Heart right ventricle (tissue), 16 donors: ENCODE measurements at regions not wholly inside any gene's neighbourhood (a gene's known extent, or its start where the extent isn't known, plus 50 kb on each side); places are given as distances from the start of the nearest gene placed in this dataset.

Experiments used
- ATAC-seq, 8 donors: fragments of 200-7000 bp; cut with Tn5 transposase; one replicate each; pipeline ENCODE4 v1.9.1; 2020; ENCODE audit warnings: mild to moderate bottlenecking in 8 of 8, moderate library complexity in 8 of 8, moderate number of reproducible peaks in 1 of 8
- DNase-seq, 2 donors: peaks; one replicate each; pipeline ENCODE4 v3.0.0-alpha.2; 2020
- H3K27ac ChIP-seq, 10 donors: fragments of 200-600 bp; sonication (generic) in 2 of 10; one replicate each; pipeline versions ENCODE4 v1.5.0 to v1.8.0; 2020 to 2022; ENCODE audit warnings: mild to moderate bottlenecking in 3 of 10
- H3K27me3 ChIP-seq, 7 donors: fragments of 200-600 bp; one replicate each; pipeline ENCODE4 v1.8.0; 2021 to 2022; ENCODE audit warnings: mild to moderate bottlenecking in 2 of 7
- H3K36me3 ChIP-seq, 9 donors: fragments of 200-600 bp; sonication (generic) in 1 of 9; one replicate each; pipeline versions ENCODE4 v1.5.0 to v1.8.0; 2020 to 2022; ENCODE audit warnings: mild to moderate bottlenecking in 2 of 9
- H3K4me1 ChIP-seq, 9 donors: fragments of 200-600 bp; sonication (generic) in 1 of 9; one replicate each; pipeline versions ENCODE4 v1.5.0 to v1.8.0; 2020 to 2022; ENCODE audit warnings: mild to moderate bottlenecking in 4 of 9
- H3K4me3 ChIP-seq, 10 donors: fragments of 200-600 bp; sonication (generic) in 2 of 10; one replicate each; pipeline versions ENCODE4 v1.5.0 to v1.8.0; 2020 to 2022; ENCODE audit warnings: mild to moderate bottlenecking in 7 of 10, moderate library complexity in 2 of 10
- H3K9me3 ChIP-seq, 11 donors: fragments of 200-600 bp in 10 of 11; sonication (generic) in 2 of 11; one replicate each; pipeline versions ENCODE4 v1.5.0 to v1.8.0; 2013 to 2022; ENCODE audit warnings: mild to moderate bottlenecking in 2 of 11, control low read depth in 1 of 11, moderate library complexity in 1 of 11
- WGBS, 2 donors: extraction: QIAGEN DNeasy Blood & Tissue Kit; methylation state at CpG; one replicate each; pipeline ENCODE4 v1.1.7; 2013; ENCODE audit warnings: inconsistent platforms in 1 of 2; 5-methylcytosine and 5-hydroxymethylcytosine counted together
- intact Hi-C, 10 donors: fragments of 100-400 bp; cut with DNase I; formaldehyde crosslinking; loops; one replicate each; pipeline versions ENCODE4 v1.11.1 to v1.14.2; 2022
- TF ChIP-seq, protein P1 (sequence below), 9 donors: fragments of 200-600 bp; sonication (generic) in 2 of 9; IDR thresholded peaks; one replicate each; pipeline versions ENCODE4 v1.5.0 to v1.8.0; 2021 to 2022; ENCODE audit warnings: antibody characterized with exemption in 9 of 9, mild to moderate bottlenecking in 5 of 9, moderate library complexity in 1 of 9
- donor health status: Arrhythmogenic right ventricular cardiomyopathy.
- donor health status: ischemic (EF 13 %, LVEDD 7.1; RV severe dilation, severe dysfunction).
- donor health status: healthy with polysubstance abuse.
- donor health status: DM: no; HTN: yes; CAD: no.
- donor health status: DM: no; HTN: no; CAD: no.
- donor health status: ischemic (EF 25% LVEDD 6.9; RV normal size, moderate dysfunction).
- donor health status: ischemic (EF 25% LVEDD 5.7; RV mildly dilated, moderate dysfunction).
- donor health status: healthy.
- donor health status: DM: yes; HTN: yes; CAD: no.
- donor health status: Ischemic cardiomyopathy.
- donor health status: ischemic (EF 35%, LVEDD 5.7; RV mildly dilated, moderate dysfunction).
- donor health status: nonischemic (EF 11% LVEDD 7.7; RV severe dilation, severe dysfunction).
- donor health status: DM: yes; HTN: yes; CAD: no.
- donor health status: PGD.
- donor health status: ischemic (EF 29% LVEDD 5.4; RV normal size, mild dysfunction).
- donor health status: nonischemic (EF 23%, LVEDD 6.1; RV moderate dilation, normal function).

DNA sequence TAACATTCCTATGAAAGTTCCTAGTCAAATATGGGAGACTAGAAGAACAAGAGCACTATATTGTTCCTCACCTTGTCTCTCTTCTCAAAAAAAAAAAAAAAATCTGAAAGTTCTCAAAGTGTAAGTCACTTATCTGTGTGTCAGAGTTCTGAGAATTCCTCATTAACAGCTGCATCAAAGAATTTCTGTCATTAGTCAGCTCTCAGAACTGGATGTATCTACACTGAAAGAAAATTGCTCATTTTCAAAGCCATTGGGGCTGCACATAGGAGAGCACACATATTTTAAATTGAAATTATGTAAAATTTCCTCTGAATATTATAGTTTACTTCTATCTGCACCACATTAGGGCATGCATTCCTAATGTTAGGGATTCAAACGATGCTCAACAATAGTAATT is 99.5 kb upstream of the FTMT start:
- no peaks in the 10 kb centered on the region for H3K9me3 ChIP-seq
- ATAC-seq (no peak), DNase-seq (no peak)
- intact Hi-C loops = no loop called here
- H3K4me3 ChIP-seq = no peak overlapping the region
- H3K27me3 ChIP-seq = no peaks in the 10 kb centered on the region
- TF ChIP-seq, protein P1, sequence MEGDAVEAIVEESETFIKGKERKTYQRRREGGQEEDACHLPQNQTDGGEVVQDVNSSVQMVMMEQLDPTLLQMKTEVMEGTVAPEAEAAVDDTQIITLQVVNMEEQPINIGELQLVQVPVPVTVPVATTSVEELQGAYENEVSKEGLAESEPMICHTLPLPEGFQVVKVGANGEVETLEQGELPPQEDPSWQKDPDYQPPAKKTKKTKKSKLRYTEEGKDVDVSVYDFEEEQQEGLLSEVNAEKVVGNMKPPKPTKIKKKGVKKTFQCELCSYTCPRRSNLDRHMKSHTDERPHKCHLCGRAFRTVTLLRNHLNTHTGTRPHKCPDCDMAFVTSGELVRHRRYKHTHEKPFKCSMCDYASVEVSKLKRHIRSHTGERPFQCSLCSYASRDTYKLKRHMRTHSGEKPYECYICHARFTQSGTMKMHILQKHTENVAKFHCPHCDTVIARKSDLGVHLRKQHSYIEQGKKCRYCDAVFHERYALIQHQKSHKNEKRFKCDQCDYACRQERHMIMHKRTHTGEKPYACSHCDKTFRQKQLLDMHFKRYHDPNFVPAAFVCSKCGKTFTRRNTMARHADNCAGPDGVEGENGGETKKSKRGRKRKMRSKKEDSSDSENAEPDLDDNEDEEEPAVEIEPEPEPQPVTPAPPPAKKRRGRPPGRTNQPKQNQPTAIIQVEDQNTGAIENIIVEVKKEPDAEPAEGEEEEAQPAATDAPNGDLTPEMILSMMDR (IDR thresholded peaks at IDR 0.05) = no peak
- no peaks in the 10 kb centered on the region for H3K4me1 ChIP-seq
- no peak overlapping the region for H3K27ac ChIP-seq
- H3K36me3 ChIP-seq = no peaks in the 10 kb centered on the region
- WGBS, 2 donors = 86 to 91% methylated on average over 1 of the region's 1 CpG

DNA sequence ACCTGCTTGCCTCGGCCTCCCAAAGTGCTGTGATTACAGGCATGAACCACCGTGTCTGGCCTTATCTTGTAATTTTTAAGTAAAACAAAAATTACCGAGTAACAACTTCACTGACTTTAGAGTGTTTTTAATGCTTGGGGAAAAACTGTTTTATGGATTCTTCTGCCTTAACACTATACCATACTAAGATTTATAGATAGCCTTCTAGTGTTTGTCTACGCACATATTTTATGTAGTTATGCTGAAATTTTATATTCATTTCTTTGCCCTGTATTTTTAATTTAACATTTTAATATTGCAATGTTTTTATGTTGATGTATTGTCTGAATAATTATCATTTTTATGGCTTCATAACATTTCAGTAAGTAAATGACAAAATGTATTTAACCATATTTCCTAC is 96.4 kb upstream of the FTMT start:
- Histone ChIP-seq H3K4me1 (no peaks in the 10 kb centered on the region), H3K27ac (no peak overlapping the region), H3K4me3 (no peak overlapping the region), H3K27me3 (no peaks in the 10 kb centered on the region), H3K9me3 (no peaks in the 10 kb centered on the region), H3K36me3 (no peaks in the 10 kb centered on the region)
- TF ChIP-seq, protein P1 (IDR thresholded peaks at IDR 0.05) = no peak
- intact Hi-C loops = no loop called here
- DNase-seq = no peak
- 75 to 82% methylated on average over 4 of the region's 4 CpGs for WGBS, 2 donors
- ATAC-seq = no peak

DNA sequence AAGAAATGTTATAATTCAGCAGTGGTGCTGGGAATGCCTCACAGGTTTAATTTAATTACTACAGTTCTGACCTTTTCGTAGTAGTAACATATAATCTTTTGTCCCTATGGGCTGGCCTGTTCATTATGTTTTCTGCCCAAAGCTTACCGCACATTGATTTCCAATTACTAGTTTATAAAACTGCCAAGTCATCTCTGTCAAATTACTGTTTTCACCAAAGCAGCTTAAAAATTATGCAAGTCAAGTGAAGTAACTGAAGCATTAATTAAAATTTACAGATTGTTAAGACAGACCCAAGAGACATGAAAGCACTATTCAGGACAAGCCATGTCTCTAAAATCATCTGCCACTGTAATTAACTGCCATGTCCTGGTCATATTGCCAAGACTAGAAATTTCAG is 93.9 kb upstream of the FTMT start:
- no peaks in the 10 kb centered on the region for H3K36me3 ChIP-seq
- no peak for ATAC-seq
- no peaks in the 10 kb centered on the region for H3K27me3 ChIP-seq
- no peak for DNase-seq
- H3K9me3 ChIP-seq = no peaks in the 10 kb centered on the region
- H3K4me1 ChIP-seq = no peaks in the 10 kb centered on the region
- intact Hi-C loops = no loop called here
- no peak overlapping the region for H3K27ac ChIP-seq
- no peak overlapping the region for H3K4me3 ChIP-seq
- TF ChIP-seq, protein P1 (IDR thresholded peaks at IDR 0.05) = no peak
- 83 to 87% methylated on average over 2 of the region's 2 CpGs for WGBS, 2 donors

DNA sequence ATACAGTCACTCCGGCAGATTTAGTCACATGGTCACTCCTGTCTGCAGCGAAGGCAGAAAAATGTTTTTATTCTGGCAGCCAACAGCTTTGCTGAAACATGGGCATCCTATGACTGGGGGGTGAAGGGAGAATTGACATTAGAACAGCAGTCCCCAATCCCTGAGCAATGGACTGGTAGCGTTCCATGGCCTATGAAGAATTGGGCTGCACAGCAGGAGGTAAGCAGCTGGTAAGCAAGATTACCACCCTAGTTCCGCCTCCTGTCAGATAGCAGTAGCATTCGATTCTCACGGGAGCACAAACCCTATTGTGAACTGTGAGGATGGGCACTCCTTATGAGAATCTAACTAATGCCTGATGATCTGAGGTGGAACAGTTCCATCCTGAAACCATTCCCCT is 93.1 kb upstream of the FTMT start:
- H3K27ac ChIP-seq = no peak overlapping the region
- TF ChIP-seq, protein P1 (IDR thresholded peaks at IDR 0.05) = no peak
- no peaks in the 10 kb centered on the region for H3K4me1 ChIP-seq
- WGBS, 2 donors = 56 to 70% methylated on average over 6 of the region's 6 CpGs
- intact Hi-C loops = no loop called here
- ATAC-seq (no peak), DNase-seq (no peak)
- no peaks in the 10 kb centered on the region for H3K36me3 ChIP-seq
- no peak overlapping the region for H3K4me3 ChIP-seq
- no peaks in the 10 kb centered on the region for H3K27me3 ChIP-seq
- no peaks in the 10 kb centered on the region for H3K9me3 ChIP-seq

DNA sequence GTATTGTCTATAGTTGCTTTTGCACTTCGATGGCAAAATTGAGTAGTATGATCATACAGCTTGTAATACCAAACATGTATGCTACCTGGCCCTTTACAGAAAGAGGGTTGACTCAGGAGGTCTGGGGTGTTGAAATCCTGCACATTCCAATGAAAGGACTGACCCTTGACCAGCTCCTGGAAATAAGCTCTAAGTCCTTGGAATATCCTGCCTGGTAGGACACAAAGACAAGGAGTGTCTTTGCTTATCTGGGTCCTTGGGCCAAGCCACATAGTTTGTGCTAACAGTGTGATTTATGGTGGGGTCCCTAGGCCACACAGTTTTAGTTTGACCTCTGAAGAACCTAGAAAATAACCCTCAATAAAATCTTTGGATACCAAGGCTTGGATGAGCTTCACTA is 89.3 kb upstream of the FTMT start:
- H3K4me1 ChIP-seq = no peaks in the 10 kb centered on the region
- H3K4me3 ChIP-seq = no peak overlapping the region
- DNase-seq (no peak), ATAC-seq (no peak)
- no peaks in the 10 kb centered on the region for H3K36me3 ChIP-seq
- WGBS, 2 donors = 88 to 91% methylated on average over 1 of the region's 1 CpG
- no peaks in the 10 kb centered on the region for H3K27me3 ChIP-seq
- H3K27ac ChIP-seq = no peak overlapping the region
- H3K9me3 ChIP-seq = no peaks in the 10 kb centered on the region
- TF ChIP-seq, protein P1 (IDR thresholded peaks at IDR 0.05) = no peak
- intact Hi-C loops = loop anchor here in 1 of 10 donors (10.0 kb wide), 1 partner anchor 58 kb away; no protein-coding TSS in a partner anchor
